CD14-positive monocyte (primary cell): ENCODE measurements at regions not wholly inside any gene's neighbourhood (a gene's known extent, or its start where the extent isn't known, plus 50 kb on each side); places are given as distances from the start of the nearest gene placed in this dataset.
"Not testable (repeated sequence)": the region's sequence is repeated elsewhere in the genome, so short reads cannot be mapped to it uniquely, and the experiment has no call there.

Experiments
- DNase-seq, 3 donors: peaks; one replicate each; pipeline ENCODE4 v3.0.0-alpha.2; 2011 to 2022
- H2AFZ ChIP-seq: 2 replicates; pipeline ENCODE4 v1.6.0; 2012; ENCODE audit warnings: mild to moderate bottlenecking, low read depth, low read length, inconsistent platforms; ENCODE audit not compliant: insufficient read depth, poor library complexity, severe bottlenecking
- H3K27ac ChIP-seq, 2 donors: 1 replicate in 1 of 2; 2 replicates in 1 of 2; pipeline ENCODE4 v1.5.1; 2012 to 2013; ENCODE audit warnings: low read length in 2 of 2, control low read depth in 1 of 2, inconsistent platforms in 1 of 2, low read depth in 1 of 2, mild to moderate bottlenecking in 1 of 2
- H3K27me3 ChIP-seq, 2 donors: one replicate each; pipeline versions ENCODE4 v1.6.0 to v1.6.1; 2011 to 2013; ENCODE audit warnings: low read length in 2 of 2; ENCODE audit not compliant: control insufficient read depth in 2 of 2, insufficient read depth in 2 of 2
- H3K36me3 ChIP-seq, 2 donors: replicated peaks in 1 of 2; 1 replicate in 1 of 2; 2 replicates in 1 of 2; pipeline versions ENCODE4 v1.5.1 to v1.6.1; 2012 to 2013; ENCODE audit warnings: low read length in 2 of 2, control low read depth in 1 of 2, inconsistent platforms in 1 of 2, mild to moderate bottlenecking in 1 of 2; ENCODE audit not compliant: insufficient read depth in 2 of 2, control insufficient read depth in 1 of 2
- H3K4me1 ChIP-seq, 2 donors: 1 replicate in 1 of 2; 2 replicates in 1 of 2; pipeline versions ENCODE4 v1.5.1 to v1.6.1; 2012 to 2013; ENCODE audit warnings: low read length in 2 of 2, control low read depth in 1 of 2, inconsistent platforms in 1 of 2, mild to moderate bottlenecking in 1 of 2, moderate library complexity in 1 of 2; ENCODE audit not compliant: insufficient read depth in 2 of 2, control insufficient read depth in 1 of 2
- H3K4me2 ChIP-seq: replicated peaks from 2 replicates; pipeline ENCODE3; 2012; ENCODE audit warnings: low read length, moderate library complexity, mild to moderate bottlenecking; ENCODE audit not compliant: poor library complexity, severe bottlenecking; ENCODE audit errors: extremely low read depth
- H3K4me3 ChIP-seq, 3 experiments: fragments of 200-600 bp in 1 of 3; sonication (generic) in 1 of 3; replicated peaks in 1 of 3; 1 replicate in 2 of 3; 2 replicates in 1 of 3; pipeline ENCODE4 v1.5.1; 2011 to 2013; ENCODE audit warnings: low read length in 3 of 3, mild to moderate bottlenecking in 3 of 3, control low read depth in 2 of 3, low read depth in 2 of 3, inconsistent platforms in 1 of 3, moderate library complexity in 1 of 3
- H3K79me2 ChIP-seq: 2 replicates; pipeline ENCODE4 v1.6.0; 2012; ENCODE audit warnings: mild to moderate bottlenecking, control low read depth, inconsistent platforms, low read length, moderate library complexity; ENCODE audit not compliant: insufficient read depth
- H3K9ac ChIP-seq: 2 replicates; pipeline ENCODE4 v1.6.0; 2017; ENCODE audit warnings: low read length, mild to moderate bottlenecking; ENCODE audit not compliant: insufficient read depth, poor library complexity, severe bottlenecking
- H3K9me3 ChIP-seq, 2 donors: replicated peaks in 1 of 2; 1 replicate in 1 of 2; 2 replicates in 1 of 2; pipeline versions ENCODE4 v1.5.1 to v1.6.1; 2012 to 2013; ENCODE audit warnings: low read length in 2 of 2, control low read depth in 1 of 2; ENCODE audit not compliant: control insufficient read depth in 1 of 2, insufficient read depth in 1 of 2
- H4K20me1 ChIP-seq: 2 replicates; pipeline ENCODE4 v1.6.0; 2012; ENCODE audit warnings: mild to moderate bottlenecking, low read length, control low read depth, moderate library complexity; ENCODE audit not compliant: insufficient read depth
- H3K27ac Mint-ChIP-seq, 7 donors: one replicate each; pipeline ENCODE4 v1.8.0; 2020; ENCODE audit warnings: mild to moderate bottlenecking in 7 of 7, mixed read lengths in 7 of 7, moderate library complexity in 6 of 7, inconsistent platforms in 2 of 7
- H3K27me3 Mint-ChIP-seq, 3 donors: one replicate each; pipeline ENCODE4 v1.8.0; 2021 to 2022; ENCODE audit warnings: low read depth in 3 of 3, mild to moderate bottlenecking in 3 of 3, mixed read lengths in 3 of 3, moderate library complexity in 3 of 3, inconsistent platforms in 1 of 3
- H3K36me3 Mint-ChIP-seq, 2 donors: one replicate each; pipeline ENCODE4 v1.8.0; 2020; ENCODE audit warnings: mixed read lengths in 2 of 2, inconsistent platforms in 1 of 2, mild to moderate bottlenecking in 1 of 2
- H3K4me1 Mint-ChIP-seq: one replicate; pipeline ENCODE4 v1.8.0; 2020; ENCODE audit warnings: mild to moderate bottlenecking, mixed read lengths
- H3K4me3 Mint-ChIP-seq, 2 donors: one replicate each; pipeline ENCODE4 v1.8.0; 2020; ENCODE audit warnings: mild to moderate bottlenecking in 2 of 2, mixed read lengths in 2 of 2, moderate library complexity in 1 of 2
- H3K9me3 Mint-ChIP-seq, 7 donors: one replicate each; pipeline ENCODE4 v1.8.0; 2020 to 2022; ENCODE audit warnings: mixed read lengths in 7 of 7, mild to moderate bottlenecking in 6 of 7, moderate library complexity in 6 of 7, inconsistent platforms in 2 of 7
- CTCF ChIP-seq: fragments of 200-600 bp; IDR thresholded peaks from one replicate; pipeline ENCODE4 v1.8.0; 2022; ENCODE audit warnings: antibody characterized with exemption, mild to moderate bottlenecking
- WGBS: methylation state at CpG from one replicate; pipeline ENCODE4 v1.1.5; 2013; ENCODE audit warnings: missing lambda C conversion rate; ENCODE audit not compliant: insufficient coverage; 5-methylcytosine and 5-hydroxymethylcytosine counted together
- intact Hi-C, 2 donors: fragments of 100-400 bp; cut with micrococcal nuclease; formaldehyde crosslinking; loops; one replicate each; pipeline versions ENCODE4 v1.15.0 to v1.15.1; 2023

GRCh38 chr4:189600264-189600663, 340.4 kb upstream of the FRG1 start:
- Histone ChIP-seq H3K4me1 (no peaks in the 10 kb centered on the region), H3K79me2 (no peaks in the 10 kb centered on the region), H3K9ac (no peak overlapping the region), H3K36me3 (no peaks in the 10 kb centered on the region), H4K20me1 (no peaks in the 10 kb centered on the region), H3K9me3 (peaks cover 0 to 6% of the 10 kb centered on the region in 2 donors), H3K27me3 (no peaks in the 10 kb centered on the region), H2AFZ (no peak overlapping the region), H3K4me2 (no peak overlapping the region), H3K27ac (no peak overlapping the region), H3K4me3 (no peak overlapping the region)
- Mint-ChIP-seq H3K9me3 (peaks cover 0 to 13% (median 4%) of the 10 kb centered on the region in 7 donors), H3K36me3 (no peaks in the 10 kb centered on the region), H3K4me1 (no peaks in the 10 kb centered on the region), H3K27me3 (no peaks in the 10 kb centered on the region), H3K4me3 (no peak overlapping the region), H3K27ac (peak overlapping the region in 1 of 7 donors; percentile 41)
- no peak for TF ChIP-seq CTCF
- WGBS = 81% methylated on average over 5 of the region's 6 CpGs
- no peak for DNase-seq
- intact Hi-C loops = no loop called here

GRCh38 chr4:189600718-189601435, 339.8 kb upstream of the FRG1 start:
- 86% methylated on average over 10 of the region's 13 CpGs for WGBS
- H3K4me3 ChIP-seq = no peak overlapping the region
- intact Hi-C loops = no loop called here
- no peak overlapping the region for H3K4me2 ChIP-seq
- TF ChIP-seq CTCF = no peak
- no peaks in the 10 kb centered on the region for H3K4me1 ChIP-seq
- Mint-ChIP-seq H3K27ac (peak overlapping the region in 1 of 7 donors; percentile 42), H3K4me1 (no peaks in the 10 kb centered on the region), H3K4me3 (no peak overlapping the region), H3K9me3 (peaks cover 0 to 10% (median 4%) of the 10 kb centered on the region in 7 donors), H3K27me3 (no peaks in the 10 kb centered on the region), H3K36me3 (no peaks in the 10 kb centered on the region)
- no peak overlapping the region for H3K27ac ChIP-seq
- H3K9ac ChIP-seq = no peak overlapping the region
- no peaks in the 10 kb centered on the region for H3K36me3 ChIP-seq
- no peaks in the 10 kb centered on the region for H3K79me2 ChIP-seq
- H2AFZ ChIP-seq = no peak overlapping the region
- DNase-seq = no peak
- H3K27me3 ChIP-seq = no peaks in the 10 kb centered on the region
- H3K9me3 ChIP-seq = peaks cover 0 to 4% of the 10 kb centered on the region in 2 donors
- H4K20me1 ChIP-seq = no peaks in the 10 kb centered on the region

GRCh38 chr4:189602827-189603226, 337.8 kb upstream of the FRG1 start:
- H3K36me3 Mint-ChIP-seq, H3K27me3 Mint-ChIP-seq, intact Hi-C loops, H3K27me3 ChIP-seq, H3K9me3 ChIP-seq, H3K27ac ChIP-seq, H3K4me3 Mint-ChIP-seq, H3K27ac Mint-ChIP-seq, DNase-seq, H2AFZ ChIP-seq, H3K9me3 Mint-ChIP-seq, H3K9ac ChIP-seq, H3K4me3 ChIP-seq, H3K79me2 ChIP-seq, H3K4me1 Mint-ChIP-seq, H3K4me1 ChIP-seq, H3K4me2 ChIP-seq, H3K36me3 ChIP-seq, H4K20me1 ChIP-seq: not testable (repeated sequence)
- WGBS = 88% methylated on average over 1 of the region's 3 CpGs
